Endothelial cell of umbilical vein (primary cell): ENCODE measurements at regions not wholly inside any gene's neighbourhood (a gene's known extent, or its start where the extent isn't known, plus 50 kb on each side); places are given as distances from the start of the nearest gene placed in this dataset.

Experiments used
- CTCF ChIP-seq, 2 donors: IDR thresholded peaks; 1 replicate in 1 of 2; 2 replicates in 1 of 2; pipeline ENCODE4 v1.5.1; 2011; ENCODE audit warnings: low read length in 2 of 2, mild to moderate bottlenecking in 2 of 2, moderate library complexity in 2 of 2, control low read depth in 1 of 2, inconsistent platforms in 1 of 2, low read depth in 1 of 2; ENCODE audit not compliant: insufficient read depth in 1 of 2; ENCODE audit errors: extremely low read depth in 1 of 2
- MAX ChIP-seq: IDR thresholded peaks from 2 replicates; pipeline ENCODE4 v1.6.1; 2011; ENCODE audit not compliant: insufficient read depth, insufficient read length
- POLR2A ChIP-seq: IDR thresholded peaks from 2 replicates; pipeline ENCODE4 v1.6.1; 2012; ENCODE audit warnings: low read depth, mild to moderate bottlenecking, control low read depth, low read length
- POLR2AphosphoS5 ChIP-seq: IDR thresholded peaks from 2 replicates; pipeline ENCODE4 v1.6.1; 2012; ENCODE audit warnings: low read depth, mild to moderate bottlenecking, control low read depth, low read length, moderate library complexity; ENCODE audit not compliant: insufficient read depth

GRCh38 chr10:71082960-71083715 lies 129.2 kb upstream of the UNC5B start:
- no peak for TF ChIP-seq POLR2A
- no peak for TF ChIP-seq CTCF (IDR thresholded peaks at IDR 0.05; ENCODE audit: extremely low read depth in 1 of 2, insufficient read depth in 1 of 2, low read depth in 1 of 2, low read length in 2 of 2)
- no peak for TF ChIP-seq POLR2AphosphoS5
- no peak for TF ChIP-seq MAX
